CD14-positive monocyte (primary cell): ENCODE measurements at regions not wholly inside any gene's neighbourhood (a gene's known extent, or its start where the extent isn't known, plus 50 kb on each side); places are given as distances from the start of the nearest gene placed in this dataset.

Experiments
- DNase-seq, 3 donors: peaks; one replicate each; pipeline ENCODE4 v3.0.0-alpha.2; 2011 to 2022
- H2AFZ ChIP-seq: 2 replicates; pipeline ENCODE4 v1.6.0; 2012; ENCODE audit warnings: mild to moderate bottlenecking, low read depth, low read length, inconsistent platforms; ENCODE audit not compliant: insufficient read depth, poor library complexity, severe bottlenecking
- H3K27ac ChIP-seq, 2 donors: 1 replicate in 1 of 2; 2 replicates in 1 of 2; pipeline ENCODE4 v1.5.1; 2012 to 2013; ENCODE audit warnings: low read length in 2 of 2, control low read depth in 1 of 2, inconsistent platforms in 1 of 2, low read depth in 1 of 2, mild to moderate bottlenecking in 1 of 2
- H3K27me3 ChIP-seq, 2 donors: one replicate each; pipeline versions ENCODE4 v1.6.0 to v1.6.1; 2011 to 2013; ENCODE audit warnings: low read length in 2 of 2; ENCODE audit not compliant: control insufficient read depth in 2 of 2, insufficient read depth in 2 of 2
- H3K36me3 ChIP-seq, 2 donors: replicated peaks in 1 of 2; 1 replicate in 1 of 2; 2 replicates in 1 of 2; pipeline versions ENCODE4 v1.5.1 to v1.6.1; 2012 to 2013; ENCODE audit warnings: low read length in 2 of 2, control low read depth in 1 of 2, inconsistent platforms in 1 of 2, mild to moderate bottlenecking in 1 of 2; ENCODE audit not compliant: insufficient read depth in 2 of 2, control insufficient read depth in 1 of 2
- H3K4me1 ChIP-seq, 2 donors: 1 replicate in 1 of 2; 2 replicates in 1 of 2; pipeline versions ENCODE4 v1.5.1 to v1.6.1; 2012 to 2013; ENCODE audit warnings: low read length in 2 of 2, control low read depth in 1 of 2, inconsistent platforms in 1 of 2, mild to moderate bottlenecking in 1 of 2, moderate library complexity in 1 of 2; ENCODE audit not compliant: insufficient read depth in 2 of 2, control insufficient read depth in 1 of 2
- H3K4me2 ChIP-seq: replicated peaks from 2 replicates; pipeline ENCODE3; 2012; ENCODE audit warnings: low read length, moderate library complexity, mild to moderate bottlenecking; ENCODE audit not compliant: poor library complexity, severe bottlenecking; ENCODE audit errors: extremely low read depth
- H3K4me3 ChIP-seq, 3 experiments: fragments of 200-600 bp in 1 of 3; sonication (generic) in 1 of 3; replicated peaks in 1 of 3; 1 replicate in 2 of 3; 2 replicates in 1 of 3; pipeline ENCODE4 v1.5.1; 2011 to 2013; ENCODE audit warnings: low read length in 3 of 3, mild to moderate bottlenecking in 3 of 3, control low read depth in 2 of 3, low read depth in 2 of 3, inconsistent platforms in 1 of 3, moderate library complexity in 1 of 3
- H3K79me2 ChIP-seq: 2 replicates; pipeline ENCODE4 v1.6.0; 2012; ENCODE audit warnings: mild to moderate bottlenecking, control low read depth, inconsistent platforms, low read length, moderate library complexity; ENCODE audit not compliant: insufficient read depth
- H3K9ac ChIP-seq: 2 replicates; pipeline ENCODE4 v1.6.0; 2017; ENCODE audit warnings: low read length, mild to moderate bottlenecking; ENCODE audit not compliant: insufficient read depth, poor library complexity, severe bottlenecking
- H3K9me3 ChIP-seq, 2 donors: replicated peaks in 1 of 2; 1 replicate in 1 of 2; 2 replicates in 1 of 2; pipeline versions ENCODE4 v1.5.1 to v1.6.1; 2012 to 2013; ENCODE audit warnings: low read length in 2 of 2, control low read depth in 1 of 2; ENCODE audit not compliant: control insufficient read depth in 1 of 2, insufficient read depth in 1 of 2
- H4K20me1 ChIP-seq: 2 replicates; pipeline ENCODE4 v1.6.0; 2012; ENCODE audit warnings: mild to moderate bottlenecking, low read length, control low read depth, moderate library complexity; ENCODE audit not compliant: insufficient read depth
- H3K27ac Mint-ChIP-seq, 7 donors: one replicate each; pipeline ENCODE4 v1.8.0; 2020; ENCODE audit warnings: mild to moderate bottlenecking in 7 of 7, mixed read lengths in 7 of 7, moderate library complexity in 6 of 7, inconsistent platforms in 2 of 7
- H3K27me3 Mint-ChIP-seq, 3 donors: one replicate each; pipeline ENCODE4 v1.8.0; 2021 to 2022; ENCODE audit warnings: low read depth in 3 of 3, mild to moderate bottlenecking in 3 of 3, mixed read lengths in 3 of 3, moderate library complexity in 3 of 3, inconsistent platforms in 1 of 3
- H3K36me3 Mint-ChIP-seq, 2 donors: one replicate each; pipeline ENCODE4 v1.8.0; 2020; ENCODE audit warnings: mixed read lengths in 2 of 2, inconsistent platforms in 1 of 2, mild to moderate bottlenecking in 1 of 2
- H3K4me1 Mint-ChIP-seq: one replicate; pipeline ENCODE4 v1.8.0; 2020; ENCODE audit warnings: mild to moderate bottlenecking, mixed read lengths
- H3K4me3 Mint-ChIP-seq, 2 donors: one replicate each; pipeline ENCODE4 v1.8.0; 2020; ENCODE audit warnings: mild to moderate bottlenecking in 2 of 2, mixed read lengths in 2 of 2, moderate library complexity in 1 of 2
- H3K9me3 Mint-ChIP-seq, 7 donors: one replicate each; pipeline ENCODE4 v1.8.0; 2020 to 2022; ENCODE audit warnings: mixed read lengths in 7 of 7, mild to moderate bottlenecking in 6 of 7, moderate library complexity in 6 of 7, inconsistent platforms in 2 of 7
- CTCF ChIP-seq: fragments of 200-600 bp; IDR thresholded peaks from one replicate; pipeline ENCODE4 v1.8.0; 2022; ENCODE audit warnings: antibody characterized with exemption, mild to moderate bottlenecking
- WGBS: methylation state at CpG from one replicate; pipeline ENCODE4 v1.1.5; 2013; ENCODE audit warnings: missing lambda C conversion rate; ENCODE audit not compliant: insufficient coverage; 5-methylcytosine and 5-hydroxymethylcytosine counted together
- intact Hi-C, 2 donors: fragments of 100-400 bp; cut with micrococcal nuclease; formaldehyde crosslinking; loops; one replicate each; pipeline versions ENCODE4 v1.15.0 to v1.15.1; 2023

- intact Hi-C loops: no loop called here
- H3K27ac Mint-ChIP-seq: no peak overlapping the region
- no peak overlapping the region for H3K4me3 Mint-ChIP-seq
- Histone ChIP-seq H3K4me3 (no peak overlapping the region), H3K27me3 (no peaks in the 10 kb centered on the region), H3K4me1 (no peaks in the 10 kb centered on the region), H3K36me3 (no peaks in the 10 kb centered on the region), H2AFZ (no peak overlapping the region), H3K79me2 (no peaks in the 10 kb centered on the region), H3K9ac (no peak overlapping the region), H3K4me2 (no peak overlapping the region), H3K27ac (no peak overlapping the region), H4K20me1 (no peaks in the 10 kb centered on the region), H3K9me3 (peaks cover 0 to 4% of the 10 kb centered on the region in 2 donors)
- peaks cover 0 to 5% (median 2%) of the 10 kb centered on the region in 7 donors for H3K9me3 Mint-ChIP-seq
- no peaks in the 10 kb centered on the region for H3K4me1 Mint-ChIP-seq
- H3K36me3 Mint-ChIP-seq: no peaks in the 10 kb centered on the region
- no peak for DNase-seq
- no peak for TF ChIP-seq CTCF
- H3K27me3 Mint-ChIP-seq: peaks cover 0 to 2% (median 0%) of the 10 kb centered on the region in 3 donors
- no CpG with 5 or more reads among the region's 1 CpG for WGBS
Measured at GRCh38 chr3:180175572-180175971, 138.8 kb upstream of the PEX5L start.

- no peaks in the 10 kb centered on the region for H3K36me3 ChIP-seq
- H3K27ac Mint-ChIP-seq: no peak overlapping the region
- H3K36me3 Mint-ChIP-seq: no peaks in the 10 kb centered on the region
- H3K4me1 ChIP-seq: no peaks in the 10 kb centered on the region
- no peak for DNase-seq
- no peak for TF ChIP-seq CTCF
- H3K27me3 ChIP-seq: no peaks in the 10 kb centered on the region
- peaks cover 0 to 5% (median 2%) of the 10 kb centered on the region in 7 donors for H3K9me3 Mint-ChIP-seq
- H3K79me2 ChIP-seq: no peaks in the 10 kb centered on the region
- peaks cover 0 to 2% (median 0%) of the 10 kb centered on the region in 3 donors for H3K27me3 Mint-ChIP-seq
- H3K4me2 ChIP-seq: no peak overlapping the region
- no peaks in the 10 kb centered on the region for H4K20me1 ChIP-seq
- no peak overlapping the region for H3K4me3 Mint-ChIP-seq
- H3K9me3 ChIP-seq: peaks cover 0 to 4% of the 10 kb centered on the region in 2 donors
- intact Hi-C loops: no loop called here
- no CpG with 5 or more reads among the region's 3 CpGs for WGBS
- no peak overlapping the region for H2AFZ ChIP-seq
- no peaks in the 10 kb centered on the region for H3K4me1 Mint-ChIP-seq
- no peak overlapping the region for H3K4me3 ChIP-seq
- no peak overlapping the region for H3K27ac ChIP-seq
- H3K9ac ChIP-seq: no peak overlapping the region
Measured at GRCh38 chr3:180176059-180176458, 139.3 kb upstream of the PEX5L start.
